Right cardiac atrium (tissue), 5 donors: ENCODE measurements at regions not wholly inside any gene's neighbourhood (a gene's known extent, or its start where the extent isn't known, plus 50 kb on each side); places are given as distances from the start of the nearest gene placed in this dataset.

Experiments
- ATAC-seq, 2 donors: fragments of 200-7000 bp; cut with Tn5 transposase; one replicate each; pipeline versions ENCODE4 v1.8.0 to v1.9.1; 2020; ENCODE audit warnings: moderate library complexity in 2 of 2, mild to moderate bottlenecking in 1 of 2
- DNase-seq, 3 donors: peaks; one replicate each; pipeline ENCODE4 v3.0.0-alpha.2; 2020
- H3K27ac ChIP-seq: one replicate; pipeline ENCODE4 v1.5.1; 2013; ENCODE audit warnings: mild to moderate bottlenecking, low read length, control low read depth, moderate library complexity
- H3K27me3 ChIP-seq: one replicate; pipeline ENCODE4 v1.6.1; 2013; ENCODE audit not compliant: control insufficient read depth, insufficient read depth
- H3K4me1 ChIP-seq: one replicate; pipeline ENCODE4 v1.6.1; 2013; ENCODE audit warnings: low read length; ENCODE audit not compliant: control insufficient read depth, insufficient read depth
- H3K4me3 ChIP-seq: one replicate; pipeline ENCODE4 v1.5.1; 2013; ENCODE audit warnings: low read length, control low read depth
- H3K9me3 ChIP-seq: one replicate; pipeline ENCODE4 v1.6.1; 2013; ENCODE audit warnings: low read length; ENCODE audit not compliant: control insufficient read depth
- WGBS: extraction: QIAGEN DNeasy Blood & Tissue Kit; methylation state at CpG from one replicate; pipeline ENCODE4 v1.1.7; 2013; 5-methylcytosine and 5-hydroxymethylcytosine counted together
- intact Hi-C, 4 donors: fragments of 100-400 bp; cut with DNase I; formaldehyde crosslinking; loops; one replicate each; pipeline versions ENCODE4 v1.11.0 to v1.14.0; 2022 to 2023
- donor health status: healthy with polysubstance abuse.
- donor health status: DM: no; HTN: yes; CAD: no.
- donor health status: DM: no; HTN: no; CAD: no.
- donor health status: DM: no; HTN: yes; CAD: no; lungs with severe emphysema.
- donor health status: DM: yes; HTN: yes; CAD: no.

- no peak overlapping the region for H3K27ac ChIP-seq
- no peaks in the 10 kb centered on the region for H3K9me3 ChIP-seq
- DNase-seq: no peak
- no peak for ATAC-seq
- intact Hi-C loops: no loop called here
- H3K4me3 ChIP-seq: no peak overlapping the region
- peaks cover 2% of the 10 kb centered on the region for H3K4me1 ChIP-seq
- WGBS: 83% methylated on average over 5 of the region's 5 CpGs
- no peaks in the 10 kb centered on the region for H3K27me3 ChIP-seq
Observed at GRCh38 chr7:121490309-121490708, 94.2 kb upstream of the FAM3C start.

GRCh38 chr7:121489440-121489839 lies 93.3 kb upstream of the FAM3C start:
- no peak overlapping the region for H3K27ac ChIP-seq
- 90% methylated on average over 2 of the region's 2 CpGs for WGBS
- peaks cover 2% of the 10 kb centered on the region for H3K4me1 ChIP-seq
- H3K4me3 ChIP-seq: no peak overlapping the region
- ATAC-seq (no peak), DNase-seq (no peak)
- intact Hi-C loops: no loop called here
- no peaks in the 10 kb centered on the region for H3K9me3 ChIP-seq
- H3K27me3 ChIP-seq: no peaks in the 10 kb centered on the region

GRCh38 chr7:121488111-121488650 lies 92.1 kb upstream of the FAM3C start:
- no peaks in the 10 kb centered on the region for H3K9me3 ChIP-seq

GRCh38 chr7:121486590-121486989 lies 90.5 kb upstream of the FAM3C start:
- intact Hi-C loops: no loop called here
- Histone ChIP-seq H3K4me1 (peaks cover 2% of the 10 kb centered on the region), H3K9me3 (no peaks in the 10 kb centered on the region), H3K27me3 (no peaks in the 10 kb centered on the region), H3K4me3 (no peak overlapping the region), H3K27ac (no peak overlapping the region)
- DNase-seq (no peak), ATAC-seq (no peak)
- 84% methylated on average over 1 of the region's 1 CpG for WGBS

More at GRCh38 chr7:121488111-121488650, 92.1 kb upstream of the FAM3C start:
- 93% methylated on average over 3 of the region's 3 CpGs for WGBS
- Histone ChIP-seq H3K27me3 (no peaks in the 10 kb centered on the region), H3K4me3 (no peak overlapping the region), H3K27ac (no peak overlapping the region), H3K4me1 (peaks cover 2% of the 10 kb centered on the region)
- no peak for DNase-seq
- intact Hi-C loops: no loop called here
- ATAC-seq: no peak

- no peak overlapping the region for H3K27ac ChIP-seq
- DNase-seq: peak; percentile 33 to 73 (median 69)
- intact Hi-C loops: no loop called here
- H3K4me3 ChIP-seq: no peak overlapping the region
- H3K9me3 ChIP-seq: no peaks in the 10 kb centered on the region
- WGBS: 55% methylated on average over 7 of the region's 7 CpGs
- peaks cover 2% of the 10 kb centered on the region for H3K4me1 ChIP-seq
- ATAC-seq: peak; percentile 56 to 76
- no peaks in the 10 kb centered on the region for H3K27me3 ChIP-seq
Observed at GRCh38 chr7:121485467-121486243, 89.5 kb upstream of the FAM3C start.

GRCh38 chr7:121484089-121484763 lies 88.1 kb upstream of the FAM3C start:
- ATAC-seq (no peak), DNase-seq (no peak)
- intact Hi-C loops: no loop called here
- H3K27ac ChIP-seq: no peak overlapping the region
- peaks cover 2% of the 10 kb centered on the region for H3K4me1 ChIP-seq
- no peaks in the 10 kb centered on the region for H3K27me3 ChIP-seq
- no peak overlapping the region for H3K4me3 ChIP-seq
- no peaks in the 10 kb centered on the region for H3K9me3 ChIP-seq
- WGBS: 75% methylated on average over 2 of the region's 2 CpGs

- no peak for DNase-seq
- Histone ChIP-seq H3K27ac (no peak overlapping the region), H3K4me1 (peaks cover 2% of the 10 kb centered on the region), H3K9me3 (no peaks in the 10 kb centered on the region), H3K27me3 (no peaks in the 10 kb centered on the region), H3K4me3 (no peak overlapping the region)
- WGBS: 64% methylated on average over 6 of the region's 6 CpGs
- intact Hi-C loops: no loop called here
- ATAC-seq: no peak
Observed at GRCh38 chr7:121480566-121481335, 84.6 kb upstream of the FAM3C start.

GRCh38 chr7:121480058-121480457 lies 84.0 kb upstream of the FAM3C start:
- intact Hi-C loops: no loop called here
- no peak overlapping the region for H3K4me3 ChIP-seq
- no peaks in the 10 kb centered on the region for H3K9me3 ChIP-seq
- no peaks in the 10 kb centered on the region for H3K4me1 ChIP-seq
- no peaks in the 10 kb centered on the region for H3K27me3 ChIP-seq
- no peak overlapping the region for H3K27ac ChIP-seq
- WGBS: 36% methylated on average over 2 of the region's 2 CpGs
- no peak for ATAC-seq
- no peak for DNase-seq

- intact Hi-C loops: no loop called here
- ATAC-seq: no peak
- 51% methylated on average over 5 of the region's 5 CpGs for WGBS
Observed at GRCh38 chr7:121479466-121479865, 83.4 kb upstream of the FAM3C start.

GRCh38 chr7:121475806-121476205 lies 79.7 kb upstream of the FAM3C start:
- H3K4me3 ChIP-seq: no peak overlapping the region
- no peaks in the 10 kb centered on the region for H3K27me3 ChIP-seq
- intact Hi-C loops: no loop called here
- 37% methylated on average over 2 of the region's 2 CpGs for WGBS
- no peaks in the 10 kb centered on the region for H3K4me1 ChIP-seq
- peak; percentile 76 to 87 for ATAC-seq
- peak; percentile 61 to 91 (median 71) for DNase-seq
- no peaks in the 10 kb centered on the region for H3K9me3 ChIP-seq
- H3K27ac ChIP-seq: no peak overlapping the region

More at GRCh38 chr7:121479466-121479865, 83.4 kb upstream of the FAM3C start:
- H3K9me3 ChIP-seq: no peaks in the 10 kb centered on the region
- no peak overlapping the region for H3K4me3 ChIP-seq
- no peak overlapping the region for H3K27ac ChIP-seq
- H3K4me1 ChIP-seq: no peaks in the 10 kb centered on the region
- DNase-seq: no peak
- no peaks in the 10 kb centered on the region for H3K27me3 ChIP-seq

GRCh38 chr7:121474301-121474673 lies 78.2 kb upstream of the FAM3C start:
- no peaks in the 10 kb centered on the region for H3K4me1 ChIP-seq
- no peak for ATAC-seq
- intact Hi-C loops: no loop called here

More at GRCh38 chr7:121474301-121474673, 78.2 kb upstream of the FAM3C start:
- no peak overlapping the region for H3K4me3 ChIP-seq
- WGBS: 82% methylated on average over 1 of the region's 1 CpG
- H3K27me3 ChIP-seq: no peaks in the 10 kb centered on the region
- no peak for DNase-seq
- no peaks in the 10 kb centered on the region for H3K9me3 ChIP-seq
- no peak overlapping the region for H3K27ac ChIP-seq
